Heart right ventricle (tissue), 16 donors: ENCODE measurements at regions not wholly inside any gene's neighbourhood (a gene's known extent, or its start where the extent isn't known, plus 50 kb on each side); places are given as distances from the start of the nearest gene placed in this dataset.

Experiments used
- ATAC-seq, 8 donors: fragments of 200-7000 bp; cut with Tn5 transposase; one replicate each; pipeline ENCODE4 v1.9.1; 2020; ENCODE audit warnings: mild to moderate bottlenecking in 8 of 8, moderate library complexity in 8 of 8, moderate number of reproducible peaks in 1 of 8
- DNase-seq, 2 donors: peaks; one replicate each; pipeline ENCODE4 v3.0.0-alpha.2; 2020
- H3K27ac ChIP-seq, 10 donors: fragments of 200-600 bp; sonication (generic) in 2 of 10; one replicate each; pipeline versions ENCODE4 v1.5.0 to v1.8.0; 2020 to 2022; ENCODE audit warnings: mild to moderate bottlenecking in 3 of 10
- H3K27me3 ChIP-seq, 7 donors: fragments of 200-600 bp; one replicate each; pipeline ENCODE4 v1.8.0; 2021 to 2022; ENCODE audit warnings: mild to moderate bottlenecking in 2 of 7
- H3K36me3 ChIP-seq, 9 donors: fragments of 200-600 bp; sonication (generic) in 1 of 9; one replicate each; pipeline versions ENCODE4 v1.5.0 to v1.8.0; 2020 to 2022; ENCODE audit warnings: mild to moderate bottlenecking in 2 of 9
- H3K4me1 ChIP-seq, 9 donors: fragments of 200-600 bp; sonication (generic) in 1 of 9; one replicate each; pipeline versions ENCODE4 v1.5.0 to v1.8.0; 2020 to 2022; ENCODE audit warnings: mild to moderate bottlenecking in 4 of 9
- H3K4me3 ChIP-seq, 10 donors: fragments of 200-600 bp; sonication (generic) in 2 of 10; one replicate each; pipeline versions ENCODE4 v1.5.0 to v1.8.0; 2020 to 2022; ENCODE audit warnings: mild to moderate bottlenecking in 7 of 10, moderate library complexity in 2 of 10
- H3K9me3 ChIP-seq, 11 donors: fragments of 200-600 bp in 10 of 11; sonication (generic) in 2 of 11; one replicate each; pipeline versions ENCODE4 v1.5.0 to v1.8.0; 2013 to 2022; ENCODE audit warnings: mild to moderate bottlenecking in 2 of 11, control low read depth in 1 of 11, moderate library complexity in 1 of 11
- WGBS, 2 donors: extraction: QIAGEN DNeasy Blood & Tissue Kit; methylation state at CpG; one replicate each; pipeline ENCODE4 v1.1.7; 2013; ENCODE audit warnings: inconsistent platforms in 1 of 2; 5-methylcytosine and 5-hydroxymethylcytosine counted together
- intact Hi-C, 10 donors: fragments of 100-400 bp; cut with DNase I; formaldehyde crosslinking; loops; one replicate each; pipeline versions ENCODE4 v1.11.1 to v1.14.2; 2022
- TF ChIP-seq, protein P1 (sequence below), 9 donors: fragments of 200-600 bp; sonication (generic) in 2 of 9; IDR thresholded peaks; one replicate each; pipeline versions ENCODE4 v1.5.0 to v1.8.0; 2021 to 2022; ENCODE audit warnings: antibody characterized with exemption in 9 of 9, mild to moderate bottlenecking in 5 of 9, moderate library complexity in 1 of 9
- donor health status: Arrhythmogenic right ventricular cardiomyopathy.
- donor health status: ischemic (EF 13 %, LVEDD 7.1; RV severe dilation, severe dysfunction).
- donor health status: healthy with polysubstance abuse.
- donor health status: DM: no; HTN: yes; CAD: no.
- donor health status: DM: no; HTN: no; CAD: no.
- donor health status: ischemic (EF 25% LVEDD 6.9; RV normal size, moderate dysfunction).
- donor health status: ischemic (EF 25% LVEDD 5.7; RV mildly dilated, moderate dysfunction).
- donor health status: healthy.
- donor health status: DM: yes; HTN: yes; CAD: no.
- donor health status: Ischemic cardiomyopathy.
- donor health status: ischemic (EF 35%, LVEDD 5.7; RV mildly dilated, moderate dysfunction).
- donor health status: nonischemic (EF 11% LVEDD 7.7; RV severe dilation, severe dysfunction).
- donor health status: DM: yes; HTN: yes; CAD: no.
- donor health status: PGD.
- donor health status: ischemic (EF 29% LVEDD 5.4; RV normal size, mild dysfunction).
- donor health status: nonischemic (EF 23%, LVEDD 6.1; RV moderate dilation, normal function).

DNA sequence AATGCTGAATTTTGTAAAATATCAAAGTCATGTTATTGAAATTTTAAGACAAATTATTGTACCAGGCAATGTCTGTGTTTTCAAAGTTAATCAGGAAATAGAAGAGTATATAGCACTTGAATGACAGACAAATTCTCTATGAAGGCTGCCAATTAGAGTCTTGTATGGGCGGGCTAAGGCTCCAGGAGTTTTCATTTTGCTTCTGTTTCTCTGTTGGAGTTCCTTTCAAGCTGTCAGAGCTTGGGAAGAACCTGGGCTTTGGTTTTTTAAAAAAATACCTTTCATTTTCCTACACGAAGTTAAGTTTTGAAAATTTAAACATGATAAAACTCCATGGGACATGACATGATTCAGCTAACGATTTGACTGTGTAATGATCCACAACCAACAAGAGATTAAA, 339.0 kb upstream of the KCNH7 start:
- DNase-seq = no peak
- TF ChIP-seq, protein P1, sequence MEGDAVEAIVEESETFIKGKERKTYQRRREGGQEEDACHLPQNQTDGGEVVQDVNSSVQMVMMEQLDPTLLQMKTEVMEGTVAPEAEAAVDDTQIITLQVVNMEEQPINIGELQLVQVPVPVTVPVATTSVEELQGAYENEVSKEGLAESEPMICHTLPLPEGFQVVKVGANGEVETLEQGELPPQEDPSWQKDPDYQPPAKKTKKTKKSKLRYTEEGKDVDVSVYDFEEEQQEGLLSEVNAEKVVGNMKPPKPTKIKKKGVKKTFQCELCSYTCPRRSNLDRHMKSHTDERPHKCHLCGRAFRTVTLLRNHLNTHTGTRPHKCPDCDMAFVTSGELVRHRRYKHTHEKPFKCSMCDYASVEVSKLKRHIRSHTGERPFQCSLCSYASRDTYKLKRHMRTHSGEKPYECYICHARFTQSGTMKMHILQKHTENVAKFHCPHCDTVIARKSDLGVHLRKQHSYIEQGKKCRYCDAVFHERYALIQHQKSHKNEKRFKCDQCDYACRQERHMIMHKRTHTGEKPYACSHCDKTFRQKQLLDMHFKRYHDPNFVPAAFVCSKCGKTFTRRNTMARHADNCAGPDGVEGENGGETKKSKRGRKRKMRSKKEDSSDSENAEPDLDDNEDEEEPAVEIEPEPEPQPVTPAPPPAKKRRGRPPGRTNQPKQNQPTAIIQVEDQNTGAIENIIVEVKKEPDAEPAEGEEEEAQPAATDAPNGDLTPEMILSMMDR (IDR thresholded peaks at IDR 0.05) = no peak
- 75 to 86% methylated on average over 3 of the region's 3 CpGs for WGBS, 2 donors
- Histone ChIP-seq H3K9me3 (no peaks in the 10 kb centered on the region), H3K27ac (no peak overlapping the region), H3K27me3 (peaks cover 0 to 10% (median 0%) of the 10 kb centered on the region in 7 donors), H3K36me3 (no peaks in the 10 kb centered on the region), H3K4me3 (no peak overlapping the region), H3K4me1 (no peaks in the 10 kb centered on the region)
- intact Hi-C loops = no loop called here
- ATAC-seq = no peak

DNA sequence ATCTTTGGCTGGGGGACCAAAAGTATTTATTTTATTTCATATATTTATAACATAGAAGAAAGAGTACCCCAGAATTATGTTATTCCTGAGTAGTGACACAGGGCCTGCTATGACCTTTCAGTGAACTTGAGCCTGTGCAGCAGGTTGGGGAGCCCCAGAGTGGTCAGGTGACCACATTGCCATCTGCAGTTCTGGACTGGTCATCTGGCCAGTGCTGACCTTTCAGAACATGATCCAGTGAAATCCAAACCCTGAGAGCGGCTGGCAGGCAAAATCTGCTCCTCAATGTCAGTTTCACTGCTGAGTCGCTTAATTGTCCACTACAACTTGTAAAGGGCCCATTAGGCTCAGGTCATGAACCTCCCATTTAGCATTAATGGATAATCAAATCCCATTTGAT, 336.7 kb upstream of the KCNH7 start:
- Histone ChIP-seq H3K36me3 (no peaks in the 10 kb centered on the region), H3K27me3 (peaks cover 0 to 4% (median 0%) of the 10 kb centered on the region in 7 donors), H3K27ac (no peak overlapping the region), H3K4me1 (no peaks in the 10 kb centered on the region), H3K4me3 (no peak overlapping the region), H3K9me3 (no peaks in the 10 kb centered on the region)
- TF ChIP-seq, protein P1 (IDR thresholded peaks at IDR 0.05) = no peak
- WGBS, 2 donors = 92 to 95% methylated on average over 2 of the region's 2 CpGs
- DNase-seq (no peak), ATAC-seq (no peak)
- intact Hi-C loops = no loop called here

DNA sequence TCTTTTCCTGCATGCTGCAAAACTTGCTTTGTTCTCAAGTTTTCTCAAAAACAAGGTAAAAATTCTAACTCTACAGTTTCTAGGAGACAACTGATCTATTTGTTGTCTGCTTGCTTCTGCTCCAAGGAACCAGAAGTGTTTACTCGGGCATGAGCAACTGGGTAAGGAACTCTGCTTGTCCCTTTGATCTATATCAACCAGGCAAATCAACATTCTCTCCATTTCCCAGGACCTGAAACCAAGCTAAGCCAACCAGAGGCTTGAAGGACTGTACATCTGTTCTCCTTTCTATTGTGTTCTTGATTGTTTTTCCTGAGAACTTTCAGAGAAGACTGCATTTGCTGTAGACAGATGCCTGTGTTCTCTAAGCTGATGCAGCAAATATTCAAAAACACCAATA, 335.0 kb upstream of the KCNH7 start:
- no peak overlapping the region for H3K27ac ChIP-seq
- no peaks in the 10 kb centered on the region for H3K36me3 ChIP-seq
- no peak overlapping the region for H3K4me3 ChIP-seq
- H3K4me1 ChIP-seq = no peaks in the 10 kb centered on the region
- TF ChIP-seq, protein P1 (IDR thresholded peaks at IDR 0.05) = no peak
- no peak for DNase-seq
- WGBS, 2 donors = 67 to 72% methylated on average over 1 of the region's 1 CpG
- no peak for ATAC-seq
- no peaks in the 10 kb centered on the region for H3K9me3 ChIP-seq
- peaks cover 0 to 5% (median 0%) of the 10 kb centered on the region in 7 donors for H3K27me3 ChIP-seq
- intact Hi-C loops = no loop called here

DNA sequence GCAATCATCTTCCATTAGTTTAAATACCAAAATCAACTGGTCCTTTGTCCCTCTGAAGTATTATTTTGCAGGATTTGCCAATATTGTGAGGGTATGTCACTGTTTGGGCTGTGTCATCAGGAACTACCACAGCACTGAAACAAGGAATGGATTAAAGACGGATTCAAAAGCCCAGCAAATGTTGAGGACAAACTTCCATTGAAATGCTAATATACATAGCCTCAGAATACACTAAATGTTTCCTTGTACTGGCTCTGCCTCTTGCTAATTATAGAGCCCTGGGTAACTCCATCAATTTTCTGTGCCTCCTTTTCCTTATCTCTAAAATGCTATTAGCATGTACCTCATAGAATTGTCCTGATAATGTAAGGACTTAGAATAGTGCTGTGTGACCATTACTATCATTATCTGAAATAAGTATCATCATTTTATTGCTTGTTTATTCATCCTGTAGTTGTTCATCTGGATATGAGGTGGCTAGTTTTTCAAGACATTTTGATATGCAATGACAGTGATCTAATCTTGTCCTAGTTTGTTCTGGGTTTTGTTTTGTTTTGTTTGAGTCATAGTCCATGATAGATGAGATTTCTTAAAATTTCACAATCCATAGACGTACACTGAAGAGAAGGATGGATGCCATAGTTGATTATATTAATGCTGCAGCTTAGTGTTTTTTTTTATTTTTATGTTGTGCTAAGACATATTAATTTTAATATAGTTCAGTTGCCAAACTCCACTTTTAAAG, 333.4 kb upstream of the KCNH7 start:
- Histone ChIP-seq H3K27me3 (peaks cover 0 to 15% (median 0%) of the 10 kb centered on the region in 7 donors), H3K27ac (no peak overlapping the region), H3K36me3 (no peaks in the 10 kb centered on the region), H3K9me3 (no peaks in the 10 kb centered on the region), H3K4me1 (no peaks in the 10 kb centered on the region), H3K4me3 (no peak overlapping the region)
- no peak for ATAC-seq
- DNase-seq = no peak
- intact Hi-C loops = no loop called here
- TF ChIP-seq, protein P1 (IDR thresholded peaks at IDR 0.05) = no peak
- 72 to 87% methylated on average over 2 of the region's 2 CpGs for WGBS, 2 donors
